HG02943 (cell line): ENCODE measurements at regions not wholly inside any gene's neighbourhood (a gene's known extent, or its start where the extent isn't known, plus 50 kb on each side); places are given as distances from the start of the nearest gene placed in this dataset.
"Not testable (repeated sequence)": the region's sequence is repeated elsewhere in the genome, so short reads cannot be mapped to it uniquely, and the experiment has no call there.

ENCODE experiments used
- ATAC-seq: cut with Tn5 transposase; IDR thresholded peaks from one replicate; pipeline ENCODE4 v1.9.1; 2021; ENCODE audit warnings: mild to moderate bottlenecking, low read depth, moderate library complexity; ENCODE audit not compliant: unreplicated experiment

- no peak for ATAC-seq
Observed at GRCh38 chr13:58950911-58951310, 1212.8 kb downstream of the DIAPH3 start.

DNA sequence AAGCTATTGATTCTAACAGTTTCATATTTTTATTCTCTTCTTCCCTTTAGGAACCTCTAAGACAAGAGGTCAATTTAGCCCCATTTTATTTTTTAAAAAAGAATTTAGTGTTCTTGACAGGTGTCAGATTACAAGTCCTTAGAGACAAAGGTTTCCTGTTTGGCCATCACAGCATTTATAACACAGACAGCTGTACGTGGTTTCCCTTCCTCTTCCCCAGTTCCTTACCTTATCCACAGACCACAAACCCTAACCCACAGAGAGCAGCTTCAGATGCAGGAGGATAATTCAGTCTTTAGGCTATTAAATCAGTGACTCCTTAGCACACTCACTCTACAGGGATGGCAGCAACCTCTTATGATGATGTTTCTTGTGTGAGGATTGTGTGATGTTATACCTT, 1210.1 kb downstream of the DIAPH3 start:
- ATAC-seq, result peak; percentile 88

DNA sequence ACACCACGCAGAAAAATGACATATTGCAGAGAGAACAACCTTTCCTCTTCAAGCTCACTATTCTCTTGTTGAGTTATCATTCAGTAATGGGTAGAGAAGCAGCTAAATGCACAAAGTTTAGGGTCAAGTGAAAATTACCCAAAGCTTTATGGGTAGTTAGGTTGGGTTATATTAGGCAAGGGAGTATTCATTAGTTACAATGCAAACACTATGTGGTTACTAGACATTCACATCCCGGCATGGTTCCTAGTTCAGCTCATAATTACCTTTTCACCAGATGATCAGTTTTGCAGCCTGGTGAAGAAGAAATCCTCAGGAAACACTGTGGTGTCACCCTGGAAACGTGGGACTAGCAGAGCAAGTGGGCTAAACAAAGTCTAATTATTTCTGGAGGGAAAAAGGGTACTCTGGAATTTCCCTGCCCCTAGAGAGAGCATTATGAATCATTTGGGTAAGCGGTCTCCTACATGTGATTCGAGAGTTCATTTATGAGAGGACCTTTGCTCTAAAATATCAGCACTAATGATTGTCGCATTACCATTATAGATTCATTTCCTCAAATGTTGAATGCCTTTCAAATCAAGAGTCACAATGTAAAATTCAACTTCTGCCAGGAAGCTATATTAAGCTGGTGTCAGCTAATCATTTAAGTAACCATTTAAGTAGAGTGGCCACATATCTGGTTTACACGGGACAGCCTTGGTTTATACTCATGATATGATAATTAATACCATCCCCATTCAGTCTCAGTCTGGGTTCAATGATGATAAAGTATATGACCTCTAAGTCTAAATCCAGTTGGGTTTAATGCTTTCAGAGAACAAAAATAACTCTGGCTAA, 1208.0 kb downstream of the DIAPH3 start:
- ATAC-seq, result peak; percentile 53

GRCh38 chr13:58958097-58958496, 1205.6 kb downstream of the DIAPH3 start:
- ATAC-seq, result not testable (repeated sequence)

GRCh38 chr13:58960888-58961287, 1202.8 kb downstream of the DIAPH3 start:
- ATAC-seq, result no peak

DNA sequence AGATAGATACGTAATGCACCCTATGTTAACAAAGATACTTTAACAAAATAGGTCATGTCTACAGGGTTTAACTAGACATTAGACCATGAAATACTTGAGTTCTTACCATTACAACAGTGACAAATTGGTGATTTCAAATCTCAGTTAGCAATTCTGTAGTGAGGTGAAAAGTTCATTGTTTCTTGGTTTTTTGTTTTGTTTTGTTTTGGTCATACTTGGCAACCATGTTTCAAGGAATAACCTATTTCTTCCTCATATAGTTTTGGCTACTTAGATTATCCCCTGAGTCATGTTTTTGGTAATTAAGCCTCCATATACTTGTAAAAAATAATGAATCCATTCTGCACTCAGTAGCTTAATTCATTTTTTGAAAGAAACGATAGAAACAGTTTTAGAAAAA, 1200.4 kb downstream of the DIAPH3 start:
- no peak for ATAC-seq

GRCh38 chr13:58964048-58964447, 1199.7 kb downstream of the DIAPH3 start:
- ATAC-seq, result no peak

DNA sequence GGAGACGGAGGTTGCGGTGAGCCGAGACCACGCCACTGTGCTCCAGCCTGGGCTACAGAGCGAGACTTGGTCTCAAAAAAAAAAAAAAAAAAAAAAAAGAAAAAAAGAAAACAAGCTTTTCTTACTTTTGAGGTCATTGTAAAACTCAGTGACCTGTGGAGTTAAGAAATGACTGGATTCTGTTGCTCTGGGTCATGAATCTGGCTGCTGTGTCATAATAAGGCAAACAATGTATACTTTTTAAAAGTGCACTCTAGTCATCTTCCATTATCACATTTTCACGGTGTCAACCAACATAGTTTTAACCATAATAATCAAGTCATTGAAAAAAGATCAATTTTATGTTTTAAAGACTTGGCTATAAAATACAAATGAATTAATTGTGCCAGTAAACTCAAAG, 1186.6 kb downstream of the DIAPH3 start:
- ATAC-seq, result no peak

DNA sequence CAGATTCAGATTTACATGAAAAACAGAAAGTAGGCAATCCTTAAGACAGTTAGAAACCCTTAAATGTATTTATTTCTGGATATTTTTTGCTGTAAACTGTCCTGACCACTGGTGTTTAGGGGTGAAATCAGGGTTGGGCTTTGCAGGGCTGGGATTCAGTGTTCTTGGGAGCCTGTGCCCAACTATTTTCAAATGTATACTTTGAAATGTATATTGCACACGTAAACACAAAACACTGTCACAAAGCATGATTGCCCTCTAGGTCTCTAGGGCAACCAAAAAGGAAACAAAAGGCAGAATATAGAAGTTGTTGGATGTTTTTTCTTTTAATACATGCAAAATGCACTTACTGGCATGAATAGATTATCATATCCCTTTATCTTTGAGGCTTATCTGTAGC, 1185.4 kb downstream of the DIAPH3 start:
- ATAC-seq, result no peak

GRCh38 chr13:58979851-58980250, 1183.9 kb downstream of the DIAPH3 start:
- no peak for ATAC-seq

- ATAC-seq, result no peak
Observed at GRCh38 chr13:58985845-58986244, 1177.9 kb downstream of the DIAPH3 start.

GRCh38 chr13:58989556-58989955, 1174.2 kb downstream of the DIAPH3 start:
- ATAC-seq, result no peak

DNA sequence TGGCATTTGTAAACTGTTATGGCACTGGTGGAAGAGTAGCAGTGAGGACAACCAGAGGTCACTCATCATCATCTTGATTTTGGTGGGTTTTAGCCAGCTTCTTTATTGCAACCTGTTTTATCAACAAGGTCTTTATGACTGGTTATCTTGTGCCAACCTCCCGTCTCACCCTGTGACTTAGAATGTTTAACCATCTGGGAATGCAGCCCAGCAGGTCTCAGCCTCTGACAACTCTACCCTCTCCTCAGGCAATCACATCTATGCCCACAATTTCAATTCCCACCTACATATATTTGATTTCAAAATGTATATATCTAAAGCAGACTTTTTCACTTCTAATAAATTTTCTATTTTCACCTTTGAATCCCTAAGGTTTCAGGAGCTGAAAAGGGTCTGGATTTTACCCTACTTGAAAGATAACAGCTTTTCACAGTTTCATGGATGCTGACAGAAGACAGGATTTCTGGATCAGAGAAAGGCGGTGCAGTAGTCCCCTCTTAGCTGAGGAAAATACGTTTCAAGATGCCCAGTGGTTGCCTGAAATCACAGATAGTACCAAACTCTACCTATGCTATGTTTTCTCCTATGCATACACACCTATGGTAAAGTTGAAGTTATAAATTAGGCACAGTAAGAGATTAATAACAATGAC, 1171.8 kb downstream of the DIAPH3 start:
- ATAC-seq, result no peak

GRCh38 chr13:58992478-58993042, 1171.2 kb downstream of the DIAPH3 start:
- no peak for ATAC-seq

DNA sequence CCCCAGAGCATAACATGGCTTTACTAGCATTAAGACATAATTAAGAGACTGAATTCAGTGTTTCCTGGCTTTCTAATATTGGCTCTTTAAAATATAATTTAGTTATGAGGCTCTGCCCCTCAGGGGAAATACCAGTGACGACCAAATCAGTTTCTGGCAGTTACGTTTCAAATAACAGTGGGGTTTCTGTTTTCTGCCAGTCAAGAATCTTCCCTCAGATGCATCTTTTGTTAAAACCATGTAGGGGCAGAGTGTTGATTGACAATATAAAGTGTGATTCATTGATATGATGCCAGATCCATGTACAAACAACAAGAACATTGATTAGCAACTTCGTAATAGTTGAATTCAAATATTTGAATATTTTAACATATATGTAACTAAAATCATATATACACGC, 1169.7 kb downstream of the DIAPH3 start:
- no peak for ATAC-seq

DNA sequence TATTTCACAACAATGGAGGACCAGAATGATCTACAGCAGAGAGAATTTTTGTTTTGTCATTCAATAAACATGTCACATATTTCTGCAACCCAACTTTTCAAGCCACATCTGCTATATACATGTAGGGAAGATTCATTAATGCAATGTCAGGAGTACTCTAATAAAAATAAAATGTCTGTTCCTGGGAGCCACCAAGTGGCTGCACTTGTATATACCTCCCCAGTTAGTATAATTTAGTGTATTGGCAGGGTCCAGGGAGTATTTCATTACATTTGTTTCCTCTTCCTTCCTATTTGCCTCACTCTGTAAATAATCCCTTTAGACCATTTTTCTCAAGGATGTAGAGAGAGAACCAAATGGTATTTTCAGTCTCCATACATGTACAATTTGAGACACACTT, 1169.0 kb downstream of the DIAPH3 start:
- ATAC-seq, result no peak

DNA sequence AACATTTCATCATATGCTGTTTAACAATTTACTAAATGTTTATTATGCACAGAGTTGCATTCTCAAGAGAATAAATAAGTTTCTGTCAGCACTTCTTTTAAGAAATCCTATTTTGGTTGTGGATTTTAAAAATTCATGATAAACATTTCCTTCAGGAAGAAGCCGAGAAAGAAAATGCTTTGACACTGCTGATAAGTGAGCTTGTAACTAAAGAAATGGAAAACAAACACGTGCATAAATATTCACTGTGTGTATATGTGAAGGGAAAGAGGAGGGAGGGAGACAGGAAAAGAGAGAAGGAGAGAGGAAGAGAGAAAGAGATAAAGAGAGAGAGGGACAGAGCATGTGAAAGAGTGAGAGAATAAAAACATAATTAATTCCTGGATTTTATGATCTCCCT, 1165.0 kb downstream of the DIAPH3 start:
- ATAC-seq, result no peak

DNA sequence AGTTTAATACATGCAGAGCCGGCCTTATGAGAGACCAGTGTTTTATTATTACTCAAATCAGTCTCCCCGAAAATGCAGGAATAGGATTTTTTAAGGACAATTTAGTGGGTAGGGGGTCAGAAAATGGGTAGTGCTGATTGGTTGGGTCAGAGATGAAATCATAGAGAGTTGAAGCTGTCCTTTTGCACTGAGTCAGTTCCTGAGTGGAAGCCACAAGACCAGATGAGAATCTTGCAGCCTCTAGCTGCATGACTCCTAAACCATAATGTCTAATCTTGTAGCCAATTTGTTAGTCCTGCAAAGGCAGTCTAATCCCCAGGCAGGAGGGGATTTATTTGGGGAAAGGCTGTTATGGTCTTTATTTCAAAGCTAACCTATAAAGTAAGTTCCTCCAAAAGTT, 1163.9 kb downstream of the DIAPH3 start:
- no peak for ATAC-seq

- no peak for ATAC-seq
Observed at GRCh38 chr13:59000770-59001169, 1163.0 kb downstream of the DIAPH3 start.

DNA sequence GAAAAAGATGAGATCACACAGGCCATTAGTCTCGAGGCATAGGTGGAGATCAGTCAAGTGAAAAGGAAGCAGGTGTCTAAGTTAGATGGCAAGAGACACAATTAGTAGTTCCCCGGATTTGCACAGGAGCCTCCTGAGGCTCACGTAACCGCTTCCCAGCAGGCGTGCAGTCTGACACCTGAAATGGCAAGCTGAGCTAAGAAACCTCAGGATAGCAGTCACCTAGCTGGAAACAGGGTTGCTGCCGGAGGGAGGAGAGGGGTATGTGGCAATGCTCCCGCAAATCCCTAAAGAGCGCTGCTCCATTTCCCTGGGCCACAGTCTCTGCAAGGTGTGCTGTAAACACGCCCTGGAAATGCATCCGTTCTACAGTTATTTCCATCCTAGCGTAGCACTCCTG, 1151.0 kb downstream of the DIAPH3 start:
- no peak for ATAC-seq

GRCh38 chr13:59016250-59016649, 1147.5 kb downstream of the DIAPH3 start:
- no peak for ATAC-seq

DNA sequence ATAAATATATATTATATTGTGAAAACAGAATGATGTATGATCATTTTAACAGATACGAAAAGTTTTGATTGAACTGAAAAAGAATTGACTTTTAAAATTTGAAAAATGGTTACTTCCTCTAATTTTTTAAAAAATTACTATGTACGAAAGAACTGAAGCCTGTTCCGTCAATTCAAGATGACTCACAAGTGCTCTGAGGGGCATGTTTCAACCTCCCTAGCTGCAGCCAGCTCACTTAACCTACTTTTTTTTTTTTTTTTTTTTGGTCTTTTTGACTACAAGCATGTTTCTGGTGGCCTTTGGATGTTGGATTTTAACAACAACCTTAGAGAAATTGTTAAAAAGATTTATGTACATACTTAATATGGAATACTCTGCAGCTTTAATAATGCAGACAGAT, 1139.3 kb downstream of the DIAPH3 start:
- ATAC-seq, result no peak
